ENCODE measurements at regions not wholly inside any gene's neighbourhood (a gene's known extent, or its start where the extent isn't known, plus 50 kb on each side); places are given as distances from the start of the nearest gene placed in this dataset.
"Not testable (repeated sequence)": the region's sequence is repeated elsewhere in the genome, so short reads cannot be mapped to it uniquely, and the experiment has no call there.

DNA sequence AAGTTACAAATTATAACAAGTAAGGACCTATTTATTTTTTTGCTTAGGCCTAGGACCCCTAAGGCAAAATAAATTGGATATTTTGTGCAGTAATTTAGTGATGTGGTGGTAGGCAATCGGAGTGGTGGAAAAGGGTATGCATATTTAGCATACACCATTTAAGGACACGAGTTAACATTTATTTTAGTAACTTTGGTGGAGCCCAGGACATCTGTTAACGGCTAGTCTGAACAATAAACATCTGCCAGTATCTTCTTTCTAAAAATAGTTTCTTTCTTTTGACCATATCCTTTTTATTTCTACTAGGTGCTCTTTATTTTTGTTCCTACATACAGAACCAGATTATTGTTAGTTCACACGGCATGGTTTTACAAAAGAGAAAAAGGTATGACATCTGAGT, 326.3 kb downstream of the CHL1 start:
- no peak for DNase-seq (ENCODE audit: low read depth in 2 of 2)

DNA sequence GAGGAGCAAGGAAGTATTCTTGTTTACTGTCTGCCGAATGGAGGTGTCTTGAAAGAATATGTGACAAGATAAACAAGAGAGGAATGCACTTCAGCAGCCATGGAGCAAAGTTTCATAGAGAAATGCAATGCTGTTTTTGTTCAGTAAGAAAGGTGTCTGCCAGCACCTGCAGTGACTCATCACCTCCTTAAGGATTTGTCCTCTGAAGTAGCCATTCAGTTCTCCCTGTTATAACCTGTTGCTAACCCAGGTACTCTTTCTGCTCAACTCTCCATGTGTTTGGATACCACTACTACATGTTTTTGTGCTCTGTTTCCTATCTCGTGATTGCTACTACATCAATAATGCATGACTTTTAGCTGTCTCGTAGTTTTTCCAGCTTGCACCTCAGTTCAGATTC, 328.9 kb downstream of the CHL1 start:
- no peak for DNase-seq (ENCODE audit: low read depth in 2 of 2)

DNA sequence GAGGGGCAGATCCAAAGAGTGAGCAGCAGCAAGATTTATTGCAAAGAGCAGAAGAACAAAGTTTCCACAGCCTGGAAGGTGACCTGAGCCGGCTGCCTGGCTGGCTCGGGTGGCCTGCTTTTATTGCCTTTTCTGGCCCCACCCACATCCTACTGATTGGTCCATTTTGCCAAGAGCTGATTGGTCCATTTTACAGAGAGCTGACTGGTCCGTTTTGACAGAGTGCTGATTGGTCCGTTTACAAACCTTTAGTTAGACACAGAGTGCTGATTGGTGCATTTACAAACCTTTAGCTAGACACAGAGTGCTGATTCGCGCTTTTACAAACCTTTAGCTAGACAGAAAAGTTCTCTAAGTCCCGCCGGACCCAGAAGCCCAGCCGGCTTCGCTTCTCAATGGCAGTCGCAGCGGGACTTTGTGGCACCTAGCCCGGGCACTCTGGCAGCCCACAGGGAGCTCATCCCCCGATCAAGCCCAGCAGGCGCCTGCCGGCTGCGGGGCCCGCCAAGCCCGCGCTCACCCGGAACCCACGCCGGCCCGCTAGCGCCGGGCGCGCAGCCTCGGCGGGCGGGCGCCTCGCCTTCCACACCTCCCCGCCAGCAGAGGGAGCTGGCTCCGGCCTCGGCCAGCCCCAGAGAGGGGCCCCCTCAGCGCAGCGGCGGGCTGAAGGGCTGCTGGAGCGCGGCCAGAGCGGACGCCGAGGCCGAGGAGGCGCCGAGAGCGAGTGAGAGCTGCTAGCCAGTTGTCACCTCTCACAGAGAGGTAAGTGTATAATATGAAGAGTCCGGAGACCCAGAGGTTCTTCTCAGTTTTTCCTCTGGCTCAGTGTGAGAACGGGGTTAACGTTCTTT, 339.2 kb downstream of the CHL1 start:
- peak in 1 of 2 donors; percentile 0 for DNase-seq (ENCODE audit: low read depth in 2 of 2)

DNA sequence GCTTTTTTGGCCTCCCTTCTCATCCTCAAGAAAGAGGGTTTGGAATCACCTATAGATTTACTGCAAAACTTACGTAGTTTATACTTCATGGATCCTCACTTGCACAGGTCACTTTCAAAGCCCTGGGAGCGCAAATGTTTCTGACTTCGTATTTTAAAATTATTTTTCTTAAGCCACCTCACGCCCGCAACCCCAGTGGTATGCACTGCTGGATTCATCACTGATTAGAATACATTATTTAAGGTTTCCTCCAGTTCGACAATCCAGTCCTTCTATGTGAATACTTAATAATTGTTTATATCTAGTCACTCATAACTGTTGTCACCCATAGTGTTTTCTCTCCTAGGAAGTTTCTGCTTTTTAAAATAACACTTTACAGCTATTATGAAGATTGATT, 339.9 kb downstream of the CHL1 start:
- DNase-seq (ENCODE audit: low read depth in 2 of 2) = no peak

DNA sequence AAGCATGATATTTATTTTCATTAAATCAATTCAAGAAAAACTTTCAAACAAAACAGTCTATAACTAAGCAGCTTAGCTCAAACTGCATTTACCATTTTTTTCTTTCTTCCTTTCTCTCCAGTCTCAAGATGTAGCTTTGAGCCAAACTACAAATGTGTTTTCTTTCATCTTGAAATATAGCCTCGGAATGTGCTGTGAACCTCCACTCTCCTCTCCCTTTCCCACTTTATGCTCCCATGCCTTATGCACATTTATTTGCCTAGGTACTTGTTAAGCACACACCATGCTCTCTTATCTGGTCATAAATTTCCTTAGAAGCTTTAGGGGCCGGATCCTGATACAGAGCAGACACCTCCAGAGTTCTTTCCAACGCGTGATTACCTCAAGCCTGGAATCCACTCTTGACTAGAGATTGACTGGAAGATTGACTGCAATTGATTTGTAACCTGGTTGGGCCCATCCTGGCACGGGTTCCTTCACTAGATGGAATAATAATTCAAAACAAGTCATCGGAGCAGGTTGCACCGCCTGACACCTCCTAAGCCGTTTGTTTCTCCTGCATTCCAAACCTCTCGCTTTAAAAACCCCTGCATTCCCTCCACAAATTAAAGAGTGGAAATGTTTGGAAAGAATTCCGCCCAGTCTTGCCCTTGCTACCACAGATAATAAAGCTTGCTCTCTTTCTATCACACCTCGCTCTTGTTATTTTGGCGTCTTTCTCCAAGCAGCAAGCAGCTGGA, 344.7 kb downstream of the CHL1 start:
- DNase-seq (ENCODE audit: low read depth in 2 of 2) = no peak

DNA sequence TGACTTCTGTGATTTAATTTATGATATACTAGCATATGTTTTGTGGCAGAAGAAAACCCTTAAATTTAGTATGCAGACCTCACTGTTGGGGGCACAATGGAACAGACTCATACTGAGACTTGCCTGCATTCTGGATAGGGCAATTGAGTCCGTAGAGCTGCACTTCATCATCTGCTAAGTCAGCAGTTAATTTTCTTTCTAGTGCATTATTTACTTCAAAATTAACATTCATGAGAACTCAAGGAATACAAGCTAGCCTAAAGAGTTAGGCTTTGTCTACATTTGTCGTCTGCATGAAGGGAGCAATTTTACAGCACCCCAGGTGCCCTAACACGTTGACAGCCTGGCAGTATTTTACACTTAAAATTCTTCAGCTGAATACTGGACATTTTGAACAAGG, 345.5 kb downstream of the CHL1 start:
- DNase-seq (ENCODE audit: low read depth in 2 of 2) = no peak

DNA sequence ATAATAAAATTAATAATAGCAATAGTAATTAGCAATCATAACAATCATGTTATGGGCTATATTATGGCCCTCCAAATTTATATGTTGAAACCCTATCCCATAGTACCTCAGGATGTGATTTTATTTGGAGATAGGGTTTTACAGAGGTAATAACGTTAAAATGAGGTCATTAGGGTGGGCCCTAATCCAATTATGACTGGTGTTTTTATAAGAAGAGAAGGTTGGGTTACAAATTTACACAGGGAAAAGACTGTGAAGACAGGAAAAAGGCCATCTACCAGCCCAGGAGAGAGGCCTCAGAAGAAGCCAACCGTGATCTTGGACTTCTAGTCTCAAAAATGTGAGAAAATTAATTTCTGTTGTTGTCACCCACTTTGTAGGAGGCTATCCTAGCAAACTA, 353.1 kb downstream of the CHL1 start:
- no peak for DNase-seq (ENCODE audit: low read depth in 2 of 2)

DNA sequence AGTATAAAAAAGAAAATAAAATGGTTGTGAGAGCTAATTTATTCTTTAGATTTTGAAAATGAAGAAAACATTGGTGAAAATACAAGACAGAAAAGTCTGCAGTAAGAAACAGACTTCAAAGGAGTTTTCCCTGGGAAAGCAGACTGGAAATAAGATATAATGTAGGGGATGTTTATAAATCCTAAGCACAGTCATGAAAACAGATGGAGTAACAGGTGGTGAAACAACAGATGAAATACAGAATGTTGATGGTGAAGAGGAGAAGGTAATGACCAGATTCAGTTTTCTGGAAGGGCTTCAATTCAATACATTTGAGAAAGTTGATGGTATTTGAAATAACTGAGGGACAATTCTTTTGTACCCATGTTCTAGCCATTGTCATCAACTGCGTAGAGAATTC, 353.9 kb downstream of the CHL1 start:
- no peak for DNase-seq (ENCODE audit: low read depth in 2 of 2)

DNA sequence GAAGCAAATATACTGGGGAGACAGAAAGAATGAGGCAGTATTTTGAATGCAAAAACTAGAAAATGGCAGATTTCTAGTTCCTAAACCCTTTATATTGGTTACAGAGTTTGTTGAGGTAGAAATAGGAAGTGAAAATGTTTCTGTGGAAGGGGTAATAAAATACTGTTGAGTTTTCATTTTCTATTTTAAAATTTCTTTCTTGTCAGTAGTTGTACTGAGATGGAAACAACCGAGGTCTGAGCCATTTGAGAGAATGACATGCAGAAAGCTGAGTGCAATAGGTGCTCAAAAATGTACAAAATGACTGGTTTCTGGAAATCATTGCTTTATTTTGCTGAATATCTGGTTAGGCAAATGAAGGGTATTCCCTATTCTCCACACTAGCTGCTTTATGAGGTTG, 361.4 kb downstream of the CHL1 start:
- no peak for DNase-seq (ENCODE audit: low read depth in 2 of 2)

DNA sequence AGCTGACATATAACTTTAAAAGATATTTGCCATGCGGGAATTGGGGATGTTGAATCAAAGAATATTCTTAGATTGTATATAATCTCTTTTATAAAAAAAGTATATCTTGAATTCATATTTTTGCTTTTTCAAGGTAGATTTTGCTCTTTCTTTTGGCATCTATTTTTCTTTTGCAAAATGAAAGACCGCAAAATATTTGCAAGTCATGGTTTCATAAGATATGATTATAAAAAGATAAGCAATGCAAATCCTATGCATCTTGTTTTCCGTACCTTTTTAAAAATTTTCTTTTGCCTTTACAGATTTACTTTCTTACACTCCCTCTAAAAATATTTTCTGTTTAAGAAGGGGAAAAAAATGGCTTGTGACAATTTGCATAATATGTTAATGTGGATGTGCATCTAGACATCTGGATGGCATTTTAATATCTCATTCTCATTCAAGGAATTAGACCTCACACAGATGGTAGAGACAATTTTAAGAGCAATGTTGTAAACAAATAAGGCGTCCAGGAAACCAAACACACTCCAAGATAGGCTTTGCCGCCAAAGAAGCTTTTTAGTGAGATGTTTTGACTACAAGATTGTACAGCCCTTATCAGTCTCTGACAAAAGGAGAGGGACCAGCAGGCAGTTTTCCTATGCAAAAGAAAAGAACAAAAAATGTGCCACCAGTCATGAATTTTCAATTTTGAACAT, 371.1 kb downstream of the CHL1 start:
- no peak for DNase-seq (ENCODE audit: low read depth in 2 of 2)

DNA sequence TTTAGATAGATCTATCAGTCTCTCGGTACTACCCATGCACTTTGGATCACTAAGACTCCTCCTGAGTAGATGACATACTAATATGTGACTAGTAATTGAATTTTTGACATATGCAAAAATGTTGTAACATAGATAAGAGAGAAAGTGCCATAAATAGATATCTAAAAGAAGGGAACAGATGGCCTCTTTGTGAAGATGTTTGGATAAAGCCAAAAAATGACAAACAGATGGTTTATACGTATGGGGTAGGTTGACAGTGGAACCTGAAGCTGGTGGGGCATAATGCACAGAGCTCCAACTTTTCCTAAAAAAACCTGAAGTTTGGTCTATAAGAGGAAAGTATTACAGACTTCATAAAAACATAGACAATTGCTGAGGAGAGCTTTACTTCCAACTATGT, 383.0 kb downstream of the CHL1 start:
- DNase-seq (ENCODE audit: low read depth in 2 of 2) = not testable (repeated sequence)

DNA sequence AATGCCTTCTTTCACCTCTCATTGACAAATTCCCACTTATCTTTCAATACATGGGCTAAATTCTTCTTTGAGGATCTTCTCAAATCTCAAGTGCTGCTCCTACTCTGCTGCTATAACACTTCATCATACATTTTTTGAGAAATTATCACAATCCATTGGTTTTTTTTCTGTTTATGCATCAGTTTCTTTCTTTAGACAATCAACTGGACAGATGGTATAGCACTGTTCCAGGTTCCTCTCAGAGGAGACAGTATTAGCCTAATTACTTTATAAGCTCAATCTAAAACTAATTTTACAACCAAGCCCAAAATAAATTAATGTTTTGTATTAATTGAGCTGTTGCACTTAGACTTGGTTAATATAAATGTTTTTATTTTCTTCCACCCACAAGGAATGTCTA, 392.5 kb downstream of the CHL1 start:
- not testable (repeated sequence) for DNase-seq (ENCODE audit: low read depth in 2 of 2)

DNA sequence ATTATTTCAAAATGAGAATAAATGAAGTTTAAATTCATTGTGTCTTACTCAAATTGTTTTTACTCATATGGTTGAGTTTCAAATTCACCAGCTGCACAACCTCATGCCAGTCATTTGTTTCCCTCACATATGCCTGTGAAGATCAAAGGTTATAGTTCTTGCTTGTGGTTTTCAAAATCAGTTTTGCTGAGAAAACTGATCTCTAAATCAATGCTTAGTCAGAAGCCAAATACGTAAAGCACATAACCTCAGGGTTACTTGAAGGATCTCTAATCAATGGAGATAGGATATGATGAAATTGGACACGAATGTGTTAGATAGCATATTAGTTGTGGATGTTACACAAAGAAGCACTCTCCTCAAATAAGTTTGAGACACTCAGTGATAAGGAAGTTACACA, 400.7 kb downstream of the CHL1 start:
- DNase-seq (ENCODE audit: low read depth in 2 of 2) = not testable (repeated sequence)

DNA sequence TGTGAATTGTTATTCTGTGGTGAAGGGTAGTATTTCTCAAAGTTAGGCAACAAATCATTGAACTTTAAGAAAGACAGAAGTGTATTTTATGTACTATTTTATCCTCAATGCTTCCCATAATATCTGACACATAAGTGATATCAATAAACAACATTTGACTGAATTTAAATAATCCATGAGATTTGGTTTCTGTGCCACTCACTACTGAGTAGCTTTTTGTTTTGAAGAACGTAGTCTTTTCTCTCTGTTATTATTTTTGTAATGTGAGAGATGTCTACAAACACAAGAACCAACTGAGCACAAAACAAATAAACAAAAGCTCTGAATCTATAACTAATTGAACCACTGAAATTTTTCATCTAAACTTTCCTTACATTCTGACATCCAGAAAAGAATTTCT, 401.2 kb downstream of the CHL1 start:
- DNase-seq (ENCODE audit: low read depth in 2 of 2) = not testable (repeated sequence)

DNA sequence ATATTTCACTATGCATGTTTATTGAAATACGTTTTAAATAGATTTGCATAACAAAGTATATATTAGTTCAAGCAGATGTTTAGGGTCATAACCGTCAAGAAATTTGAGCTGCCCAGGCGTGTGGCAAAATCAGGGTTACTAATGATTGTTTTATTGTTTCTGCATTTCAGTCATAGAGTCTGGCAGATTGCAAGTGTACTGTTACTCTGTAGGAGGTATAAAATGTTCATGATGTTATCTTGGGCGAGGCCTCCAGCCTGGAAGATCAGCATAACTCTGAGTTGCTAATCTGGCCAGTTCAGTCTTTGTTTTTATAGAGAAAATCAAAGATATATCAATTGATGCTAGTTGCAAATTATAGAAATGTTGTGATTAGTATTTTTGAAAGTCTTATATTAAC, 410.9 kb downstream of the CHL1 start:
- DNase-seq (ENCODE audit: low read depth in 2 of 2) = not testable (repeated sequence)

DNA sequence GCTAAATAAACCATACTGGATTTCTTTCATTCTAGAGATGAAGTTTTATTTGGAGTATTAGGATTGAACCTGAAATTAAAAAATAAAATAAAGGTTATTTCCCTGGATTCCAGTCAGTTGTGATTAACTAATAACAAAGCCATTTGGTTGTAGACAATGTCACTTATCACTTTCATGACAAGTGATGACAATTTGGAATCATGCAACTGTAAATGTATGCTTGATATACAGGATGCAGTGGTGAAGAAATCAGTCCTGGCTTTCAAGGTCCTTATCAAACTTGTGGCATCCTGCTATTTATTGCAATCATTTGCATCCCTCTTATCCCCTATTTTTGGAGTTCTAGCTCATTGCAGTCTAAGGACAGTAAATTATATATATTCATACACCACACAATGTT, 425.2 kb downstream of the CHL1 start:
- no peak for DNase-seq (ENCODE audit: low read depth in 2 of 2)

DNA sequence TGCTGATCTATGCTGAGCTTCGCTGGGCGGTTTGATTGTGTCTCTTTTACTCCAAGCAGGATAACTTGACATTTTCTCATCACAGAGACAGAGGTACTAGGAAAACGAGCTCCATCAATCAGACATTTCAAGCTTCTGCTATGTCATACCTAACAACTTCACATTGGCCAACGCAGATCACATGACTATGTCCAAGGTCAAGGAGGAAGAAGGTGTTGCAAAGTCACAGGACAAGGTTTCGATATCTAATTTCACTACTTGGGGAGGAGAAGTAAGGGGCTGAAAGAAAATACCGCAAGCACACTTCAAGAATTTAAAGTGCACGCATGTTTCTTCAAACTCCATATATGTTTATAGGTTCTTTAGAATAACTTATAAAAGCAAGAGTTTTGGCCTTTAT, 425.8 kb downstream of the CHL1 start:
- no peak for DNase-seq (ENCODE audit: low read depth in 2 of 2)

DNA sequence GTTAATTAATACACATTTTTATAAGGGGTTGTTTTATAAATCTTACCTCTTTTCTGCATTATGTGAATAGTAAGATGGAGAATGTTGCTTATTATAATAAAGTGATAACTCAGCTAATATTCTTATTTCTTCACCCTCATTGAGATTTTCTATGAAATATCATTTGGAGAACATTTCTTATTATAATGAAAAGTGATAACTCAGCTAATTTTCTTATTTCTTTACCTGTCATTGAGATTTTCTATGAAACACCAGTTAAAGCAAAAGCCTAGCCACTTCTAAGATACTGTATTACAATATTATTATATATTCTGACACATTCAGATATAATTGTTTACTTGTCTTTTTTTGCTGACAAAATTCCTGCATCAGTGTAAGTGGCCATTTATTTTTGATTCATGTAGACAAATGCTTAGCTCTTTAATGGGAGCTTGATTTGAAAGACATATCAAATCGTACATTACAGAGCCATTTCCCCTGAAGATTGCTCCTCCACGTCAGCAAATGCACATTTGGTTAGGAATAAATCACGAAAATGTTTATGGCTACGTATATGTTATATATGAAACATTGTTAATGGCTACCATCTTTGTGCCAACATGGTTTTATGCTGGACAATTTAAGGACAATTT, 427.5 kb downstream of the CHL1 start:
- no peak for DNase-seq (ENCODE audit: low read depth in 2 of 2)

DNA sequence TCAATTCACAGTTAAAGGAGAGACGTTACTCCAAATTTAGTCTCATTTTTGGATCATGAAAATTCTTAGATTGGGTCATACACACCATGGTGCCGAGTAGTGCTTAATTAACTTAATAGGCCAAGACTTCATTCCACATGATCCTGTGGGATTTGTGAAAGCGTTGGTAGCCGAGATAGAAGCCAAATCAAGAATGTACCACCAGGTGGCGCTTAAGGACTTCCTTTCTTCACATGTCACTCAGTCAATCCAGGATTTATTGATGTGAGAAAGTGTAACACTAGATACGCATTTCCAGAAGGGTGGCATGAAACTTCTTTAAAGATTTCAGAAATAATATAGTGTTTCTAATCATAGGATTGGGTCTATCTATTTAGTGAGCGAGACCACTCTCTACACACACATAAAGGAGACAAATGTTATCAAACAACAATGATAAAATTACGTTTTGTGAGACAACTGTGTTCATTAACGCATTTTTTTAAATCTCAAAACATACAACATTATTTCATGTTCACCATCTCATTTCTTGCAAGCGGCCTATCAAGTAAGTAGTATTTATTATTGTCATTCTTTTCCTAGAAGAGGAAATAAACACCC, 436.1 kb downstream of the CHL1 start:
- peak in 1 of 2 donors; percentile 13 for DNase-seq (ENCODE audit: low read depth in 2 of 2)

DNA sequence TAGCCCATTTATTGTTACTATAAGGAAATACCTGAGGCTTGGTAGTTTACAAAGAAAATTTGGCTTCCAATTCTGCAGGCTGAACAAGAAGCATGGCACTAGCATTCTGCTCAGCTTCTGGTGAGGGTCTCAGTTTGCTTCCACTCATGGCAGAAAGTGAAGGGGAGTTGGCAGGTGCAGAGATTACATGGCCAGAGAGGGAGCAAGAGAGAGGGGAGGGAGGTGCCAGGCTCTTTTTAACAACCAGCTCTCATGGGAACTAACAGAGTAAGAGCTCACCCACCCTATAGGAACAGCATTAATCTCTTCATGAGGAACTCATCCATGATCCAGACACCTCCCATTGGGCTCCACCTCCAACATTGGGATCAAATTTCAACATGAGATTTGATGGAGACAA, 437.9 kb downstream of the CHL1 start:
- DNase-seq (ENCODE audit: low read depth in 2 of 2) = no peak

DNA sequence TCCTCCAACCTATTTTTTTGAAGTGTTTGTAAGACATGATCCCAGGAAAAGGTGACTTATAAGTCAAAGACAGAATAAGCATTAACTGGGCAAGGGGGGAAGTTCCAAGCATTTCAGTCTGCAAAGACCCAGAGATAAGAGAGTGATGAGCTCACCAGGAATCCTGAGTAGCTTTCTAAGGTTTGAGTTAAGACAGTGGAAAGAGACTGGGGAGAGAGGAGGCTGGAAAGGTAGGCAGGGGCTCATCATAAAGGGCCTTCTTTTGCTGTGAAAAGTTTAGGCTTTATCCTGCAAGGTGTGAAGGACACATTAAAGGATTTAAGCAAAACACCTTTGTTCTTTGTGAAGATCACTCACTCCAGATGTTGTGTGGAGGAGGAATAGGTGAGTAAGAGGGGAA, 438.8 kb downstream of the CHL1 start:
- DNase-seq (ENCODE audit: low read depth in 2 of 2) = no peak

DNA sequence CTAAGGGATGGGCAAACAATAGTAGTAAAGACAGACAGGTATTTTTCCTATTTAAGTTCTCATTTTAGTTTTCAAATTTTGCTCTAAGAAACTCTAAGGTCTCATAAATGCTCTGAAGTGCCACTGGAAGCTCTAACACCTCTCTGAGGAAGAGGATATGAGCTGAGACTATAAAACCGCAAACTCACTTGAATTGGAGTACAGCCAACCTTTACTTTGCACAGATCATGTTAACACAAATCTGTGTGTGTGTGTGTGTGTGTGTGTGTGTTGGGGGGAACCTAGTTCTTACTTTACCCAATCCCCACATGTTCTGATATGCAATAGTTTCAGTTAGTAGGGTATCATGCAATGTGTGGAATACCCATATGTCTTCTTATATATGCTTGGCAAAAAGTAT, 446.8 kb downstream of the CHL1 start:
- DNase-seq (ENCODE audit: low read depth in 2 of 2) = no peak
